HEK293T (cell line): ENCODE measurements at regions not wholly inside any gene's neighbourhood (a gene's known extent, or its start where the extent isn't known, plus 50 kb on each side); places are given as distances from the start of the nearest gene placed in this dataset.
"Not testable (repeated sequence)": the region's sequence is repeated elsewhere in the genome, so short reads cannot be mapped to it uniquely, and the experiment has no call there.

Source experiments
- CTCF ChIA-PET: fragments of 350-600 bp; formaldehyde crosslinking; extraction: SDS; loops from one replicate; lab custom pipeline; 2021; ENCODE audit warnings: antibody characterized with exemption, inconsistent platforms; lab: Yijun Ruan, JAX
- POLR2A ChIA-PET: fragments of 350-600 bp; formaldehyde crosslinking; extraction: SDS; loops from one replicate; lab custom pipeline; 2020; ENCODE audit warnings: antibody characterized with exemption, inconsistent platforms; lab: Yijun Ruan, JAX
- DNase-seq: peaks from one replicate; pipeline ENCODE4 v3.0.0; 2012; ENCODE audit warnings: mixed read lengths; ENCODE audit errors: extremely low spot score
- ARNT ChIP-seq: fragments of 450-650 bp; IDR thresholded peaks from 2 replicates; pipeline ENCODE4 v1.6.1; 2017; ENCODE audit warnings: mild to moderate bottlenecking
- BHLHE40 ChIP-seq: fragments of 450-650 bp; IDR thresholded peaks from 2 replicates; pipeline ENCODE4 v1.6.1; 2016; ENCODE audit warnings: mild to moderate bottlenecking, moderate library complexity, borderline replicate concordance
- CTBP1 ChIP-seq: fragments of 450-650 bp; IDR thresholded peaks from 2 replicates; pipeline ENCODE4 v1.6.1; 2016; ENCODE audit warnings: borderline replicate concordance
- ELF4 ChIP-seq: fragments of 450-650 bp; IDR thresholded peaks from 2 replicates; pipeline ENCODE4 v1.6.1; 2017; ENCODE audit warnings: antibody characterized with exemption
- FOXA1 ChIP-seq: fragments of 450-650 bp; IDR thresholded peaks from 2 replicates; pipeline ENCODE4 v1.6.1; 2016; ENCODE audit warnings: mild to moderate bottlenecking
- FOXK2 ChIP-seq: fragments of 450-650 bp; IDR thresholded peaks from 2 replicates; pipeline ENCODE4 v1.6.1; 2016; ENCODE audit warnings: mild to moderate bottlenecking
- FOXM1 ChIP-seq: fragments of 450-650 bp; IDR thresholded peaks from 2 replicates; pipeline ENCODE4 v1.6.1; 2017; ENCODE audit warnings: mild to moderate bottlenecking, borderline replicate concordance
- HDGF ChIP-seq: fragments of 450-650 bp; IDR thresholded peaks from 2 replicates; pipeline ENCODE4 v1.6.1; 2017; ENCODE audit warnings: antibody characterized with exemption, borderline replicate concordance
- L3MBTL2 ChIP-seq: fragments of 450-650 bp; conservative IDR thresholded peaks from 2 replicates; pipeline ENCODE4 v1.6.1; 2016; ENCODE audit warnings: mild to moderate bottlenecking
- LEF1 ChIP-seq: fragments of 450-650 bp; IDR thresholded peaks from 2 replicates; pipeline ENCODE4 v1.6.1; 2017; ENCODE audit warnings: mild to moderate bottlenecking, borderline replicate concordance
- NFRKB ChIP-seq: fragments of 450-650 bp; IDR thresholded peaks from 2 replicates; pipeline ENCODE4 v1.6.1; 2016; ENCODE audit warnings: mild to moderate bottlenecking, moderate library complexity
- SP1 ChIP-seq: fragments of 450-650 bp; IDR thresholded peaks from 2 replicates; pipeline ENCODE4 v1.6.1; 2017
- SUZ12 ChIP-seq: fragments of 450-650 bp; IDR thresholded peaks from 2 replicates; pipeline ENCODE4 v1.6.1; 2016; ENCODE audit warnings: mild to moderate bottlenecking
- TARDBP ChIP-seq: fragments of 450-650 bp; IDR thresholded peaks from 2 replicates; pipeline ENCODE4 v1.6.1; 2016
- ZNF384 ChIP-seq: fragments of 450-650 bp; IDR thresholded peaks from 2 replicates; pipeline ENCODE4 v1.6.1; 2016
- TF ChIP-seq, protein P1 (sequence below): fragments of 450-650 bp; IDR thresholded peaks from 2 replicates; pipeline ENCODE4 v1.6.1; 2016

DNA sequence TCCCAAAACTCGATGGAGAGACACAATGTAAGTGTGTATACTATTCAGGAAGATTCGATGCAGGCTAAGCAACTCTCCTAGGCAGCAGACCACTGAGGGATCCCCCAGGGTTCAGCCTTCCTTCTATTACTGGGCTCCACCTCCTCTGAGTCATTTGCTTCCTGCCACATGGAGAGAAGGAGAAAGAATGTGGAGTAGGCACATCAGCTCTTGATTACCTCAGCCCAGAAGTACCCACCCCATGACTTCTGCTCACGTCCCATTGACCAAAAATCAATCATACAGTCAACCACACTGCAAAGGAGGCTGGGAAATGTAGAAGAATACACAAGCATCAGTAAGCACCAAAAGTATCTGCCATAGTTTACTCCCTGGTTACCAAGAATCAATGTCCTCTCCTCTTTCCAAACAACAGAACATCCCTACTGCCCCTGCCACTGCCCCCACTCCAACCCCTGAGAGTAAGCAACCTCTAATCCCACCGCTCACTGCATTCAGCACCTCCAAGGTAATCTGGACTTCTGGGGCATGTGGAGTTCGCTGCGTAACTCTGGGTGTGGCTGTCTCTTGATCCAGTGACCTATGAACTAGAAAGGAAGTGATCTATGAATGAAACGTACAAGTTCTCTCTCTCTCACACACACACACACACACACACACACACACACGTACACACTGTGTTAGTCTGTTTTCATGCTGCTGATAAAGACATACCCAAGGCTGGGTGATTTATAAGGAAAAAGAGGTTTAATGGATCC is 91.2 kb upstream of the C1QTNF7 start:
- TF ChIP-seq NFRKB = no peak
- TF ChIP-seq L3MBTL2 = no peak
- no peak for TF ChIP-seq ELF4
- TF ChIP-seq SP1 = no peak
- TF ChIP-seq LEF1 = no peak
- POLR2A ChIA-PET = no interaction called here
- no peak for DNase-seq
- CTCF ChIA-PET = no interaction called here

DNA sequence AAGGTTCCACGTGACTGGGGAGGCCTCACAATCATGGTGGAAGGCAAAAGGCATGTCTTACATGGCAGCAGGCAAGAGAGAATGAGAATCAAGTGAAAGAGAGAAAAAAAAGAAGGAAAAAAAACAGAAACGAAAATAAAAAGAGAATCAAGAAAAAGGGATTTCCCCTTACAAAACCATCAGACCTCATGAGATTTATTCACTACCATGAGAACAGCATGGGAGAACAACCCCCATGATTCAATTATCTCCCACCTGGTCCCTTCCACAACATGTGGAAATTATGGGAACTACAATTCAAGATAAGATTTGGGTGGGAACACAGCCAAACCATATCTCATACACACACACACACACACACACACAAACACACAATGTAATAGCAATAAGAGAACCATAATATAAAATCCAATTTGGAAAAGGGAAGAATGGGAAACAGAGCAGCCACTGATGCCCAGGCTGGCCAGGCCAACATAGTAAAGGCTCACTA is 90.6 kb upstream of the C1QTNF7 start:
- CTCF ChIA-PET, POLR2A ChIA-PET: not testable (repeated sequence)

DNA sequence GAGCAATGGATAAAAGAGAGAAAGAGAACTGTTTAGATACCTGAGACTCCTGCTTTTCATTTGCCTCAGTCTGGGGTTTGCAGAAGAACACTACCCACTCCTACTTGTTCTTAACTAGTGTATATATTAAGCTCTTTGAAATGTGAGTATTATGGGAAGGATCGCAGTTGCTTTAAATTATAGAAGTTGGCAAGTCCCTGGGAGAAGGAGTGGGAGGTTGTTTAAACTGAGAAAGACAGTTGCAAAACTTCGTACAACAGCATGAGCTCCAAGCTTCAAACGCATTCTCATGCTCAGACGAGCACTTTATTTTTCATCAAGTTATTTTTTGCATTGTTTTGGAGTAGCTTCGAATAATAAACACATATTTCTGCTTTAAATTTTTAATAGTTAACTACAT is 88.1 kb upstream of the C1QTNF7 start:
- POLR2A ChIA-PET = no interaction called here
- no peak for DNase-seq
- TF ChIP-seq TARDBP (no peak), NFRKB (no peak), ZNF384 (no peak), FOXM1 (no peak), HDGF (no peak), FOXK2 (no peak), SUZ12 (no peak), LEF1 (no peak), L3MBTL2 (no peak), ELF4 (no peak), SP1 (no peak), BHLHE40 (no peak), CTBP1 (no peak), ARNT (no peak), FOXA1 (no peak)
- TF ChIP-seq, protein P1, sequence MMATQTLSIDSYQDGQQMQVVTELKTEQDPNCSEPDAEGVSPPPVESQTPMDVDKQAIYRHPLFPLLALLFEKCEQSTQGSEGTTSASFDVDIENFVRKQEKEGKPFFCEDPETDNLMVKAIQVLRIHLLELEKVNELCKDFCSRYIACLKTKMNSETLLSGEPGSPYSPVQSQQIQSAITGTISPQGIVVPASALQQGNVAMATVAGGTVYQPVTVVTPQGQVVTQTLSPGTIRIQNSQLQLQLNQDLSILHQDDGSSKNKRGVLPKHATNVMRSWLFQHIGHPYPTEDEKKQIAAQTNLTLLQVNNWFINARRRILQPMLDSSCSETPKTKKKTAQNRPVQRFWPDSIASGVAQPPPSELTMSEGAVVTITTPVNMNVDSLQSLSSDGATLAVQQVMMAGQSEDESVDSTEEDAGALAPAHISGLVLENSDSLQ = no peak
- CTCF ChIA-PET = no interaction called here

More for the DNA sequence above, 90.6 kb upstream of the C1QTNF7 start:
- DNase-seq = not testable (repeated sequence)

DNA sequence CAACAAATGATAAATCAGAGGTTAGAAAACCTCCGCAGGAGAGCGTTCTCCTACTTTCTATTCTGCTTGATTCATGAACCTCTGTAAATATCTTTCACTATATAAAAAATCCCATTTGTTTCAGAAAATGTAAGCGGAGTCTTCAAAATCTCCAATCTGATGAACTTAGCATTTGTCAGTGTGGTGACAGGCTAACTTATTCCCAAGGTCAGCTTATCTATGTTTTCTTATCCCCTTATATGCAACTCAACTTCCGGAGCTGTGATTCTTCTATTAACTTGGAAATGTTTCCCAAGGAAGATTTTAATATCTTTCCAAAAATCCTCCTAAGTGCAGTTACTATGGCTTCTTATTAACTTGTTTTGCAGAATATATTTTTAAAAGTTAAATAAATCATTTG is 87.5 kb upstream of the C1QTNF7 start:
- POLR2A ChIA-PET = no interaction called here
- TF ChIP-seq HDGF (no peak), FOXM1 (no peak), SP1 (no peak), TARDBP (no peak), NFRKB (no peak), CTBP1 (no peak), FOXK2 (no peak), FOXA1 (no peak), ZNF384 (no peak), SUZ12 (no peak), BHLHE40 (no peak), ARNT (no peak), L3MBTL2 (no peak), LEF1 (no peak), ELF4 (no peak)
- TF ChIP-seq, protein P1 = no peak

DNA sequence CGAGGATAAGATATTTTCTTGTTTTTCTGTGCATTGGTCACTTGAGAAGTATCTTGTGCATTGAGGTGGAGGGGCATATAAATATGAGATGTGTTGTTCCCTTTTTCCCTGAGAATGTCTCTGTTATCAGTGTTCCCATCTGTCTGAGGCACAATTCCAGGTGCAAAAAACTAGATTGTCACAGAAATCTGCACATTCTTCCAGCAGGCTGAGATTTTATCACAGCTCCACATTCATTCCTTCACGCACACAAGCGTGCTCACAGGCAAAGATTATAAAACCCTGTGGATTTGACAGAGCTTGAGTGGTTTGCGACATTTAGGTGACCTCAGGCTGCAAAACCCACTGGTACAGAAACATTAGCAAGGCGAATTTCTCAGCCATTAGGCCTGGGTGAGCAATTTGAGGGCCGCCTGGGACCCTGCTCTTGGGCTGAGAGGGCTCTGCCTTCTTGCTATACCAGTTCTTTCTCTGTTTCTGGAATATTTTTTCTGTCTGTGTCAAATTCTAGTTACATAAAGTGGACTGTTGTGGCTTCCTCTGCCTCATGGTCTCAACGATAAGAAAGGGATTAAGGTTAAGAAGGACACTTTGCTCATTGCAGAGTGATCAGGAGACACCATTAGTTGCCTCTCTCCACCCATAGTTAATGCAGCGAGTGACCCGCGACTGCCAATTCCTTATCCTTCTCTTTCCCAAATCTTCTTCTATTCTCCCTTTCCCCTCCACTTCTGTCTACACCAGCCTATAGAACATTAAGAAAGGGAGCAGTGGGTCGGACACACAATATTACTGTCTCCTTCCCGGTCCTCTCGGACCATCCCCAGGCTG is 86.7 kb upstream of the C1QTNF7 start:
- TF ChIP-seq ZNF384 = no peak
- TF ChIP-seq LEF1 = no peak
- TF ChIP-seq FOXA1 = no peak
- TF ChIP-seq HDGF = no peak
- TF ChIP-seq BHLHE40 = no peak
- TF ChIP-seq ELF4 = no peak
- TF ChIP-seq ARNT = no peak
- no peak for TF ChIP-seq NFRKB
- TF ChIP-seq TARDBP = no peak
- TF ChIP-seq FOXM1 = no peak
- TF ChIP-seq L3MBTL2 = no peak
- TF ChIP-seq FOXK2 = no peak
- TF ChIP-seq SUZ12 = no peak
- no peak for TF ChIP-seq CTBP1
- no peak for TF ChIP-seq SP1
- TF ChIP-seq, protein P1 = no peak
- CTCF ChIA-PET = no interaction called here
- no peak for DNase-seq
- POLR2A ChIA-PET = no interaction called here

More for the DNA sequence above, 87.5 kb upstream of the C1QTNF7 start:
- no peak for DNase-seq
- CTCF ChIA-PET = no interaction called here

DNA sequence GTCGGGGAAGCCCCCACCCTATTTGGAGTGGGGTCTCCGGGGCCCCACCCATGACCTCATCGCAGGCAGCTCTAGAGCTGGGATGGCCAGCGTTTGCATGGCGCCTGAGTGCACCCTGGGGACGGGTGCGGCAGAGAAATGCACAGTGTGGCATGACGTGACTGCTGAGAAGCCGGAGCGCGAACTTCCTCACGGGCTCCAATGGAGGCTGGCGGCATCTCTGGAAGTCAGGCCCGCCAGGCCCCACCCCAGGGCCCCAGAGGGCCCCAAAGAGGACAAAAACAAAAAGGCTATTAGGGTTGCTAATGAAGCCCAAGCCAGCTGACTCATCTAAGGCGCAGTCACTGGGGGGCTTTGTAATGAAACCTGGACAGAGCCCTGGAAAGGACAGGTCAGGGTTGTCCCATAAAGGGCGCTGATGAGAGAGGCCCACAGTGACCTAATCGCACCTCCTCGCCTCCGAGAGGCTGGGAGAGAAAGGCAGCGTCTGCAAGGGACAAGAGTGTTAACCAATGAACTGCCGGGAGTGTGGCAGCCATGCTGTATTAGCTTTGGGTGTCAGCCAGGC is 86.0 kb upstream of the C1QTNF7 start:
- CTCF ChIA-PET = no interaction called here
- no peak for TF ChIP-seq L3MBTL2
- TF ChIP-seq ARNT = no peak
- TF ChIP-seq LEF1 = no peak
- TF ChIP-seq FOXK2 = no peak
- no peak for TF ChIP-seq FOXA1
- TF ChIP-seq, protein P1 = no peak
- TF ChIP-seq FOXM1 = no peak
- TF ChIP-seq HDGF = no peak
- no peak for TF ChIP-seq BHLHE40
- no peak for TF ChIP-seq ELF4
- TF ChIP-seq CTBP1 = no peak
- no peak for TF ChIP-seq TARDBP
- TF ChIP-seq SUZ12 = no peak
- no peak for TF ChIP-seq ZNF384
- POLR2A ChIA-PET = no interaction called here
- no peak for DNase-seq
